Right hindlimb (tissue), 1 donor: ENCODE measurements at regions not wholly inside any gene's neighbourhood (a gene's known extent, or its start where the extent isn't known, plus 50 kb on each side); places are given as distances from the start of the nearest gene placed in this dataset.

ENCODE experiments used
- DNase-seq: peaks from one replicate; pipeline ENCODE4 v3.0.0-alpha.2; 2018

DNA sequence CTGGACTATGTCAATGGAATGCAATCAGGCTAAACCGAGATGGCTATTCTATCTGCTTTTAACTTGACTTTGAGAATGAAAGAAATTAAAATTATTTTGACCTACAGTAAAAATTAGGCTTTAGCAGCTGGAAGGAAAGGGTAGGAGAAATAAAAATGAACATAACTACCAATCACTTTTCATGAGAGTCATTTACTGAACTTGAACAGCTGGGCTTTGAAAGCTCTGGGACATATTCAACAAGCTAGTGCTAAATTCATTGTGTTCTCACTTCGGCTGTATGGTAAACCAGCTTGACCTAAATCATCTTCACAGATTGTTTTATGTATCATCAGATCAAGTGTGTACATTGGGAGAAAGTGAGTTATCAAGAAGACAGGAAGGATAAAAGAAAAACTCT lies 161.5 kb upstream of the STXBP5 start:
- no peak for DNase-seq

DNA sequence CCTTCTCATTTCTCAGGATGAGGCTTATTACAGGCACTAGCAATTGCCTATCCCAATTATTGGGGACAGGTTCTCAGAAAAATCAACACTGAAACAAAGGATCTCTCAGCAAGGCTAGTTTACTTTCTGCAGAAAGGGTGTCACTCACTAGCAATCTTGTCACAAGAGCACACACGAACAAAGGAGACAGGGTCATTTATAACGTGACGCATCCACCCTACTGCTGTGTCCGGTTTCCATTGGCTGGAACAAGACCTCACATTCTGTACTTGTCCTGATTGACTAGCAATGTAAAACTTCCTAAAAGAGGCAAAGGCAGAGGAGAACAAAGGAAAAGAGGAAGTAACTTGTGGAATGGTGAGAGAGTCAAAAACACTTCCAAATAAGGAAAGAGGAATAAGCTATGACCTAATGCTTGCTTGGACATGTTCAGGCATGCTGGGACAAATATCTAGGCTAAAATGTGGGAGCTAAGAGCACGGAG lies 160.2 kb upstream of the STXBP5 start:
- no peak for DNase-seq

DNA sequence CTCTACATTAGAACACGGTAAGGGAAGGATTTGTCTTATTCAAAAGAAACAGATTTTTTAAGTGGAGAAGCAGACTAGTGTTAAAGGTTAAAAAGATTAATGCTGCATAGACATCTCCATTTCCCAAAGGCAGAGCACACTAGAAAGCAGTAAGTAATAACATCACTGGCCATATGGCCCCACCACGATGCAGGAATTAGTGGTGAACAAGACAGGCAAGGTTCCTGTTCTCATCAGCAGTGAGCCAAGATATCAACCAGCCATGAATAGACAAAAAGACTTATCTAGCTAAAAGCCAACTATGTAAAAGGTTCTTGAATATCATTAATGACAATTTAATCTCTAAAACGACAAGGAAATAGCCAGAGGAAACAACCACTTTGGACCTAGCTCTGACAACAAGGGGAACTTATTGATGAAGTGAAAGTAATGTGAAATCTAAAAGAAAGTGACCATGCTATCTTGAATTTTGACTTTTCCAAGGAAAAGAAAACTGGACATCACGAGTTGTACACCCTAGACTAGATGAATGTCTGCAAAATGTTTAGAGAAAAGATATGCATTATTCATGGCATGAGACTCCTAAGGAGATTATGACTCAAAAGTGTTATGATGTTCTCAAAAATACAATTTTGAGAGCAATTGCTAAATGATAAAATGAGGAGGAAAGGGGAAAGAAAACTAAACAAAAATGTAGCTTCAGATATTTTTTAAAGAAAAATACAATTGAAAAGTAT lies 157.9 kb upstream of the STXBP5 start:
- no peak for DNase-seq

DNA sequence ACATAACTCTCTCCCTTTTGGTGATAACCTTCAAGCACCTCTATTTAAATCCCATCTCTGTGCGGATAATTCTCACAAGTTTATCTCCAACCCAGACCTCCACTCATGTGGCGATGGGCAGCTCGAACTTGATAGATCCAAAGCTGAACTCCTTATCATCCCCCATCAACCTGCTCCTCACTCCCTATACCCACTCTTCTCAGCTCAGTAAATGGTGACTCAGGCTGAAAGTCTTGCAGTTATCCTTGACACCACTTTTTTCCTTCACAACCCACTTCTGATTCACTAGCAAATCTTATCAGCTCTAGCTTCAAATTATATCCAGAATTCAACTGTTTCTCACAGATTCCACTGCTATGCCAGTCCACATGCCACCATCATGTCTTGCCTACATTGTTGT lies 155.3 kb upstream of the STXBP5 start:
- DNase-seq = no peak

DNA sequence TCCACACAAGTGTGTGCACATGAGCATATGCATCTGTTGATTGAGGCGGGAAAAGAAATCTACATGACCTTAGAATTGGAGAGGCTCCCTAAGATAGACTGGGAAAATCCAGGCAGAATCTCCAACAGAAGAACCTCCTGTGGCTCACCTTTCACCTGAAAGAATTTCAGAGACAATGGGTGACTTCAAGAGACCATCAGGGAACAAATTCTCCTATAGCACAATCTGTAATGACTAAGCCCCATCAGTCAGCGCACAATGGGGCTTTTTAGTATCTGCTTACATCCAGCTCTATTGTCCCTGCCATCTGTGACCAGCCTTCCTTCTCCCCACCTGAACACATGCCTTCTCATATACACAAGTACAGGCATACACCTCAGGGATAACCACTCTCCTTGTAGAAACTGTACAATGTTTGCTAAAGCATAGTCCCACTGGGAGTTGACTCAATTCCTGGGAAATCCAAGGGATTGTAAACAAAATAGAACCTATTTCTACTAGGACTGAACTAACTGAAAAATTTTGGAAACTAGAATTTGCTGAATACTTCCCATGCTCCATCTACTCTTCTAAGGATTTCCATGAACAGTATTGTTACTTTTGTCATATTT lies 150.8 kb upstream of the STXBP5 start:
- no peak for DNase-seq

DNA sequence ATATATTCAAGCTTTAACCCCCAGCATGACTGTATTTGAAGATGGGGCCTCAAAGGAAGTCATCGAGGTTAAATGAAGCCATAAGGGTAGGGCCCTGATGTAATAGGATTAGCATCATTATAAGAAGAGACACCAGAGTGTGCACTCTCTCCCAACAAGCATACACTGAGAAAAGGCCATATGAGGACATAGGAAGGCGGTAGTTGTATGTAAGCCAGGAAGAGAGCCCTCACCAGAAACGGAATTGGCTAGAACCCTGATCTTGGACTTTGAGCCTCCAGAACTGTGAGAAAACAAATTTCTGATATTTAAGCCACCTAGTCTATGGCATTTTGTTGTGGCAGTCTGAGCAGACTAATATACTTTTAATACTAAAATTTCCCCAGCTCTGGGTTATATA lies 150.1 kb upstream of the STXBP5 start:
- no peak for DNase-seq

DNA sequence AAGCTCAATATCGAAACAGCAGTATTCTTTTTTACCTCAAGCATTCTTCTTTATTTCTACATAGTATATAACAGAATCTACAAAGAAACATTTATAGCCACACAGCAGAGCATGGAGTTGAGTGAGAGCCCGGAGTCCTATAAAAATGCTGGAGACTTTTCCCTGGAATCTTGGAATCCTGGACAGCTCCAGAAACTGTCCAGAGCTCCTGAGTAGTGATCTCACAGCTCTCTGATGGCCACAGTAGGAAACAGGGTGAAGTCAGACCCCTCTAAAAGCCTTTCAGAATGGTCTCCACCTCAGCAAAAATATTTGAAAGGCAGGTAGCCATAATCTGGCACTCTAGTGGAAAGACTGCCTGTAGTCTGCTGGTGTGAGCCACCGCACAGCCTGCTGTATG lies 149.3 kb upstream of the STXBP5 start:
- no peak for DNase-seq

DNA sequence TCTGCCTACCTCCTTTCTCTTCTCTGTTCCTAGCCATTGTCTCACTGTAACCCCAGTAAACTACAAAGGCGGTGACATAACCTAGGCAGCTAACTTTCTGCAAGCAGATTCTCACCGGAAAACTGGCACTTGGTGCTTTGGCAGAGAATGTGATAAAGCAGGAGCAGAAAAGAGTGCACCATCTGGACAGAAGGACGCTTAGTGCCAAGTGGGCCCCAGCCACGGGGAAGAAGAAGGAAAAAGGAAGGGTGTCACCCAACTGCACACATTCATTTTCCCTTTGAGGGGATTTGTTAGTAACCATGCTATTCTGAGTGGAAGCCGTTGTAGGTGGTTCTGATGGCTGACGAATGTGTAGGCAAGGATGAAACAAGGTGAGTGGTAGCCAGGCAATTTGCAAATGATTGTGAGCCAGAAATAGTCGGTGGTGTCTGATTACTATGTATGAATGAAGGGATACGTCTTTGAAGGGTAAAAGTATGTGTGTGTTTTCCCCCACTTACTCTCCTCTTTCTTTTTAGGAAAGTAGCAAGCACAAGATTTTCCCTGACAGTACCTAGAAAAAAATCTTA lies 148.3 kb upstream of the STXBP5 start:
- DNase-seq = no peak

DNA sequence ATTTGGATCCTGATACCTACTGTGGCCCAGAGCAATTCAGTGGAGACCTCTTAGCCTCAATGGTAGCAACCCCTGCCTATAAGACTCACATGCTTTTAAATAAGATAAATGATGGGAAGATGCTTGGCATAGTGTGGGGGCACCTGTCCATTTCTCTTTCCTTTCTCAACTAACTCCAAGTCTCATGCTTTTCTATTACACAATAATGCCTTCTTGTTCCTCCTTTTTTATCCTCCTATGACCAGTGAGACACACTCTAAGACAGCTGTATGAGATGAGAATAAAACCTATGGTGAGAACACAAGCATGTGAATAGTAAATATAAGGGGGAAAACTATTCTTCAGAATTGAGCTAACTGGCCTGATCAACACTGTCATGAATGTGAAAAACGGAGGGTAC lies 147.0 kb upstream of the STXBP5 start:
- DNase-seq = no peak

DNA sequence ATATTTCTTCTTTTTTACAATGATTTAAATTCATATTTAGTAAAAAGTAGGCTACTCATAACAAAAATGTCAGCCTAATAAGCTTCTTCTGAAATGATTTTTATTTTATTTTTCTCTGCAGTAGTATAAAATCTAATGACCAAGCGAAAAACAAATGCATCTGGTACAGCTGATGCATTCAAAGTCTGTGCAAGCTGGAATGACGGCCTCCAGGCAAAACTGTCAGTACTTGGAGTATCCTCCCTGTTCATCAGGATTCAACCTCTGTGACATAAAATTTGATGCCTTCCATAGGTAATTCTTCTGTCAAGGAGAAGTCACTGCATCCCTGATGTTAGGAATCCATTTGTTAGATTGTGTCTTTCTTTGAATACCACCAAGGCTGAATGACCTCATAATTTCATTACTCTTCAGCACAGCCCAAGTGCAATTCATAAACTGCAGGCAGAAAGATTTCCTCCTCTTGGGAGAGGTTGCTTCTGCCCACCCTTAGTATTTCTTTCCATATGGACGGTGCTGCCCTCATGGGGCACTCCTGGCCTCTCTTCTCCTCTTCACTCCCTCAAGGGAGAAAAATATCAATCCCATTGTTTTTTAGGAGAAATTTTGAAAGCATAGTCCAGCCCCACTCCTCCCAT lies 146.4 kb upstream of the STXBP5 start:
- DNase-seq = no peak

DNA sequence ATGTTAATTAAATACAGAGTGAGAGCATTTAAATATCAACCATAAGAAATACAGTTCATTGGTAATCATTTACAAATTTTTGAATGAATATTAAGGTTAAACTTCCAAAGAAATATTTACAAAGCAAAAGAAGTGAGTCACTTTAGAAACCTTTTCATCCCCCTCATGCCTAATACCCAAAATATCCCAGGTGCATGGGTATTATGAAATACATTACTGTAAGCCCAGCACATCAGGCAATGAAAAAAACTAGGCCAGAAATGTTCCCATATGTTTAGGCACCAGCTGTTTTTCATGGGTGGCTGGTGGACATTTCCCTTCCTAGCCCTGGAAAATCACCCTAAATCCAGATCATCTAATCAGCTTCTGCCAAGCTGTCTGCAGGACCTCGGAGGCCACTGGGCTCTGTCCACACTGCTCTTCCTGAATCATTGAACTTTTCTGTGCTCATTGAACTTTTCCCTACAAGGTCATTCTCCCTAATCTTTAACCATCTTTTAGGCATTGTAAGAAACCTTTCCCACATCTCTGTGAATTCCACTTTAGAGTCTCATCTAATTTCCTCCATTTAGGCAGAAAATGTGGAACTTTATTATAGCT lies 145.3 kb upstream of the STXBP5 start:
- no peak for DNase-seq

DNA sequence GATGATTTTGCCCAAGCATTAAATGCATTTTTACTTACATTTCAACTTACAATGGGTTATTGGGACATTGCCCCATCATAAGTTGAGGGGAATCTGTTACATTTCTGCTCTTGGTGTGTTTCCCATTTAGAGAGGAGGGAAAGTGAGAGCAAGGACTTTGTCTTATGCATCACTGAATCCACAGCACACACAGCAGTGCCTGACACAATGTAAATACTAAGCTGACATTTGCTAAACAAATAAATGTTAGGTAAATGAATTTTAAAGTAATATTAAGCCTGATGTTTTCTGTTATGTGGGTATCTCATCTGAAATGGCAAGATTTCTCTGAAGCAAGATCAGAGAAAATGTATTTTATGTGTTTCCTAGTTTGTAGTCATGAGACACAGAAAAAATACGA lies 143.6 kb upstream of the STXBP5 start:
- no peak for DNase-seq

DNA sequence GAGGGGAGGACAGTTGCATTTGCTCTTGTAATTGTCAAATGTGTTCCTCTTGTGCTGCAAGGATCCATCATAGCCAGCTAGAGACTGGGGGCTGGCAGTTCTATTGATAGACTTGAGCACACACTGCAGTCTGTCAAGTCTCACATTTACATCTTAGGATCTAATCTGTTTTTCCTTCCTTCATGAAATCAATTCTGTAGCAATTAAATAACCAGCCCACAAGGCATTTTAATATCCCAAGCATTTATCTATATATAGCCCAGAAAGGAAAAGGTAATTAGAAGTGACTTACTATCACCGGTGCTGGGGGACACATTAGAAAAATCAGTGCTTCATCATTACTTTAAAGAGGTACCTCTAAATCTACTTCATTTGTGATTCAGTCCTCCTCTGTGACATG lies 143.0 kb upstream of the STXBP5 start:
- no peak for DNase-seq

DNA sequence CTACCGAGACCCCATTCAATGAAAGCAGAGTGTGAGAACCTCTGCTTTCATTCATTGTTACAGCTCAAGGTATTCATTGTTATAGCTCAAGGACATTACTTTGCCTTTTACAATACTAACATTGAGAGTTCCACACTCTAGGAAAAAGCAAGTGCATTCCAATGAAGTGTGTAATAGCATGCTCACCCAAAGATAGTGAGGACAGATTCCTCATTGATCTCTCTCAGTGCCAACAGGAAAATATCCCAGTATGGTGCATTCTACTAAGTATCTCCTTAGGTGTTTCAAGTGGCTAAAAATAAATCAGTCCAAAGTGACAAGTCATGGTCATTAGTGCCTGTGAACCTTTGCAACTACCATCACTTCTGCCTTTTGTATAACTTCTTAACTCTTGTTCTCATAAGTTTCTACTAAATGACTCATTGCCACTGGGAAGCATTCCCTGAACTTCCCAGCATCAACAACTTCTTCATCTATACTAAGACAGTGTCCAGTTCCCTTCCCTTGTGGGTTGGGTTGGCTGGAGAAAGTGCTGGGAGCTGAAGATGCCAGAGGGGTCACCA lies 140.7 kb upstream of the STXBP5 start:
- no peak for DNase-seq

DNA sequence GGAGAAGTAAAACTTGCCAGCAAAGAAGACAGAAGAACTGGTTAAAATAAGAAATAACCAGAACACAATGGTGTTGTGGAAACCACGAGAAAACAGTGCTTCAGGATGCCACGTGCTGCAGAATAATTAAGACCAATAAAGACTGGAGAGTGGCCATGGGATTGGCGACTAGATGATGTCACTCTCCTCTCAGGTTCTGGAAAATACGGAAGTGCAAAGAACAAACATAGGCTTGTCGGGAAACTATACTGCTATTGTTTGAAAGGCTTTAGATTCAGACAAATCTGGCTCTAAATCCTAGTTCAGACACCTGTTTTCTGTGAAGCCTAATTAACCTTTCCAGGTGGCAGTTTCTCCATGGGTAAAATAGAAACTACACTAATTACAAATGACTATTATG lies 138.4 kb upstream of the STXBP5 start:
- no peak for DNase-seq

DNA sequence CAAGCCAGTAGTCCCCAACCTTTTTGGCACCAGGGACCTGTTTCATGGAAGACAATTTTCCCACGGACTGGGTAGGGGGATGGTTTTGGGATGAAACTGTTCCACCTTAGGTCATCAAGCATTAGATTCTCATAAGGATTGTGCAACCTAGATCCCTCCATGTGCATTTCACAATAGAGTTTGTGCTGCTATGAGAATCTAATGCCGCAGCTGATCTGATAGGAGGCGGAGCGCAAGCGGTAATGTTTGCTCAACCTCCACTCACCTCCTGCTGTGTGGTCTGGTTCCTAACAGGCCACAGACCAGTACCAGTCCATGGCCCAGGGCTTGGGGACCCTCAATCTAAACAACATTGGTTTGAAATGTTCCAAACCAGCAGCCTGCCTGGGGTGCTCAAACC lies 137.0 kb upstream of the STXBP5 start:
- DNase-seq = no peak

DNA sequence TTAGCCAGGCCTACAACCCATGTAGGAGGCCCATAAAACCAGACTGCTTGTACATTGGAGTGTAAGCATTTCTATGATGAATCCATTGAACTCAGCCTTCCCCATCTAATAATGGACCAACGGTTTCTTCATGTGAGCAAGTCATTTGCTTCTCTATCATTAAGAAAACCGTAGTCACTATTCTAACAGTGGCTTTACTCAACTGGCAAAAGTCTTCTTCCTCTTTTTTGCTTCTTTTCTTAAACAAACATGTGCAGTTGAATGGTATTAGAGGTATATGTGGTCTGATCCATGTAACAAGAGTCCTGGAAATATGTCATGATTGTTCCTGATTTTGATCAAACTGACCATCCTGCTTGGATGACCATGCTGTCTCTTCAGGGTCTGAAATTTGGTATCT lies 132.4 kb upstream of the STXBP5 start:
- DNase-seq = no peak

DNA sequence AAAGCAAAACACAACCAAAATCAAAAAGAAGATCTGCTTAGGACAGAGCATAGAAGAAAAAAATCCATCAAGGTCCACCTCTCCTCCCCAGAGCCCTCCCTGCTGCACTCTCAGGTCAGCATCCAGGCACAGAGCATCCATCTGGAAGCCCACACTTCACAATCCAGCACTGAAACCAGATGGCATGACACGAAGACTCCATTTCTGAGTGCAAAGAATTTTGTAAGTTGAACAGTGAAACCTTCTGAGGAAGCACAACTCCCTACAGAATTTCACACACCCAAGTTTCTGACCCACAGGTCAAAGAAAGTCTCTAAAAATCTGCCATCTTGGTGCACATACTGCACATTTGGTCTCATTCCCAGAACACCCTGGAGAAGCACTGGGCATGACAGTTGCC lies 128.8 kb upstream of the STXBP5 start:
- no peak for DNase-seq

DNA sequence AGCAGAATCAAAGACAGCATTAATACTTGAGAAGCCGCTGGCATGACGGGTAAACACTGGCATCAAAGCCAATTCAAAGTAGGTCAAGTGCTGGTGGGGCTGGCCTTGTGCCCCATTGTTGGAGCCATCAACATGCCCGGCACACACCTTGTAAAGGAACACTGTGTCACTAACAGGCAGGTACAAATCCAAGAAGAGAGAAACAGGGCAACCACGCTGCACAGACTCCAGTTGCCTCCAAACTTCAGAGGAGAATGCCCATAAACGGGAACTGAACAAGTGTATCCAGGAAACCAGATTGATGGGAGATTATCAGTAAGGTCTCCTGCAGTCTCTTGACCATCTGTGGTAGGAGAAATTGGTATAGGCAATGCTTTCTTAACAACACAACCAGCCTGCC lies 127.0 kb upstream of the STXBP5 start:
- no peak for DNase-seq

DNA sequence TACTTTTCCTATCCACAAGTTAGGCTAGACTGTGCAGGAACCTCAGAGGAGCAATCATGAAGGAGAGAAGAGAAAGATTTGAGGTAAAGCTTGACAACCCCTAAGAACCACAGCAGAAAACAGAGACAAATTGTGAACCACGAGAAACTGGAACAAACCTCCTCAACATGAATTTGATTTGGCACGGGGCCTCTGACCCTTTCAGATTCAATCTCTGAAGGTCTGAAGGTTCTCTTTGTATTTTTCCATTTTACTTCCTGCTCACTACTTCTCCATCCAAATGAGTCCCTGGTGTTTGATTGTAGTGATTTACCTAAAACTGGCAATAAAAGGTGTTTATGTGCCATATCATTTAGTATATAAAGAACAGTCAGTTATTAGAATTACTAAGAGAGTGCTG lies 126.1 kb upstream of the STXBP5 start:
- no peak for DNase-seq

DNA sequence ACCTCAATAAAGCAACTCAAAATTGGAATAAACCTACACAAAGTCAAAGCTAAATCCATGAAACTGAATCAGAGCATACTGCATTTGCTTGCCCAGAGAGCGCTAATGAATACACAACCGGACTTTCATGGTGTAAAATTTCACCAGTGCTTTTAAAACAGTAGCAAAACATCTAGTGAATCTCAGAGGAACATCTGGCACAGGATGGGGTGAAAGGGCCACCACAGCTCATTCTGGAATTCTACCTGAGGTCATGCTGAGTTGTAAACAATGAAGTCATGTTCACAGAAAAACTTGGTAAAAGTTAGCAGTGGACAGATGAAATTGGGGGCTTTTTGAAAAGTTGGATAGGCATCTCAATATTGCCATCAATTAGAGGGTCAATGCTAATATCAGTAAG lies 125.6 kb upstream of the STXBP5 start:
- DNase-seq = no peak

DNA sequence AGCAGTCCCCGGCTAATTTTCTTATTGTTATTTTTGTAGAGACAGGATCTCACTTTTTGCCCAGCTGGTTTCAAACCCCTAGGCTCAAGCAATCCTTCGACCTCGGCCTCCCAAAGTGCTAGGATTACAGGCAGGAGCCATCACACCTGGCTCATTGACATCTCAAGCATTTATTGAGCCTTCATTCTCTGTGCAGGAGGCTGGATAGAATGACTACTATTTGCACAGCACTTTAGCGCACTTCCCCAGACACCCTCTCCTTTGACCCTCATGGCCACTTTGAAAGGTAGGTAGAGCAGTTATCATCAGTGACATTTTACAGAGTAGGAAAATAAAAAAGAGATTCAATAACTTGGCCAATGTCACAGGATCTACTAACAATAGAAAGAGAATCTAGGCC lies 124.0 kb upstream of the STXBP5 start:
- DNase-seq = no peak

DNA sequence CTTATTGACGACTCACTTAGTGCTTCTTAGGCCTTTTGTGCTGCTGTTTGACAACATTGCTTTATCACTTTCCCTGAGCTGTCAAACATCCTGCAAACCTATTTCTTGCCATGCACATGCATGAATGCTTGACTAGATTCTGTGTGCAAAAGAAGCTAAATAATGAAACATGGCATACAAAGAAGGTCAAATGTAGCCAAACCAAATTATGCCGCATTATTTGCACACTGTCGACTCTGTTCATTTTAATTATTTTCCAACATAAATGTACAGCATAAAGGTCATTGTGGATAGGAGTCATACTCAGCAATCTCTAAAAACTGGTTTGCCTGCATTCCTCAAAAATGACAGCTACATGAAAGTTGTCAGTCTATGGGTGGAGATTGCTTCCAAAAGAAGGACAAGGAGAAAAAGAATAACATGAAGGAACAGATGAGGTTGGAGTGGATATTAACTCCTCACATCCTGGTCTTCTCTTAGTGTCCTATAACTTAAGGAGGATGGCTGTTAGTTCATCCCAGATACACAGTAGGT lies 123.1 kb upstream of the STXBP5 start:
- no peak for DNase-seq
